GM21619 (cell line): ENCODE measurements at regions not wholly inside any gene's neighbourhood (a gene's known extent, or its start where the extent isn't known, plus 50 kb on each side); places are given as distances from the start of the nearest gene placed in this dataset.
A peak's percentile ranks its signal among the peaks of the same experiment; 100 is the strongest.

ENCODE experiments used
- ATAC-seq: cut with Tn5 transposase; IDR thresholded peaks from one replicate; pipeline ENCODE4 v1.9.1; 2021; ENCODE audit not compliant: unreplicated experiment

DNA sequence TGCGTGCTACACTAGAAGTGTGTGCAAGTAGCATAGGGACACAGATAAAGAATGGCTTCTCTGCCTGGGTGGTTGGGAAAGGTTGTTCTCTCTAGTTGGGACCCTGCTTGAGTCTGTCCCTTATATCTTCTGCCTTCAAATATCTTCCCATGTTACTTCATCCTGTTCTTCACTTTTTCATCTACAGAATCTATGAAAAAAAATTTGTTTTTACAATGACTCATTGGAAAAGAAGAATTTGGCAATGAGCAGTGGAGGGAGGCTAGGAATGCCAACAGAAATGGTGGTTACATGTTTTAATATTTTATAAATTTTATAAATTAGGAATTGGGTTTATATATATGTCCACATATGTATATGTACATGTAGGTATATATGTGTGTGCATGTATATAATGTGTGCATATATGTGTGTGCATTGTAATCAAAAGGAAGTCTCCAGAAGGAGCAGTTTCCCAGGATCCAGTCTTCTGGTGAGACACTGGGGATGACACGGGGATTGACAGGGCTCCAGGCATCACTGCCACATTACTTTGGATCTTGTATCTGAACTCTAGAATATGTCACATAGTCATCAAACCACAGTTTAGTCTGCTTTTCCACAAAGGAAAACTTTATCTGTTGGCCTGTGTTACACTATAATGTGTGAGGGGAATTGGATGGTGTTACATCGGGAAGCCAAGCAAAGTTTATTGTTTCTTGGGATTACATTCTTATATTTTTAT, 75.3 kb upstream of the RIPOR2 start:
- no peak for ATAC-seq

DNA sequence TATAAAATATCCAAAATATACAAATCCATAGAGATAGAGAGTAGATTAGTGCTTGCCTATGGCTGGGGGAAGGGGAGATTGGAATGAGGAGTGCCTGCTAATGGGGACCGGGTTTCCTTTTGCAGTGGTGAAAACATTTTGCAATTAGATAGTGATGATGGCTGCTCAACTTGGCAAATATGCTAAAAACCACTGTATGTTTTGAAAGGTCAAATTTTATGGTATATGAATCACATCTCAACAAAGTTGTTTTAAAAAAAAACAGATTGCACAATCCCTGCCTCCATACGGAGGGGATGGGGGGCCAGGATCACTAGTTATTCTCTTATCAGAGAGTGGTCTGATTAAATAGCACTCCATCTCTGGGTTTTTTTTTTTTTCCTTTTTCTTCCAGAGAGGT, 76.9 kb upstream of the RIPOR2 start:
- no peak for ATAC-seq

DNA sequence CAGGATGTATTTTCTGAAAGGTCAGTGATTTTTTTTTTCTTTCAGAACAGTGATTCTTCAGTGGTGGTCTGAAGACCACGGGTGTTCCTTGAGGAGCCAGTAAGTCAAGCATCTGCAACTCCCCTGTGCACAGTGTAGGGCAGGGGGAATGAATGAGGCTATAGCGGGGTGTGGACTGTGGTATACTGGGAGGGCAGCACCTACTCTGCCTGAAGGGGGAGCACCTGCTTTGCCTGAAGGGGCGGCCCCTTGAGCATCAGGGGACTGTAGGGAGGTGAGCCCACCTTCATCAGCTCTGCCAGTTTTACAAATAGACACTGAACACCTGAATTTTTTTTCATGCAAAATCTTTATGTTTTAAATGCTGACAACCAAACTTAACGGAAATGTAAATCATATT, 77.5 kb upstream of the RIPOR2 start:
- no peak for ATAC-seq

DNA sequence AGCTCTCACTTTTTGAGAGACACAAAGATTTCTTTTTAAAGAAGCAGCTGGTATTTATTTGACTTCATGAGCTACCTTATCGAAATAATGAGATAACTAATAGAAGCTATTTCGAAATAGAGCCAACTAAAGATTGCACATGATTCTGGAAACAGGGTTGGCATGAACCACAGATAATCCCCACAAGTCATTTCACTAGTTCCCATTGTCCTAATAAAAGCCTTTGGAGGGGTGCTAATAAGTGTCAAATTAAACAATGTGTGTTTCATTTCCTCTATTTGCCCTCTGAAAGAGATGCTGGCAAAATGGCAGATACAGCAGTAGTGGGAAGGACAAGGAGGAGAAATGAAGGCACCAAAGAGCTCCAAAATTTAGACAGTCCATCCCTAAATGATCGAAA, 78.6 kb upstream of the RIPOR2 start:
- ATAC-seq: no peak

DNA sequence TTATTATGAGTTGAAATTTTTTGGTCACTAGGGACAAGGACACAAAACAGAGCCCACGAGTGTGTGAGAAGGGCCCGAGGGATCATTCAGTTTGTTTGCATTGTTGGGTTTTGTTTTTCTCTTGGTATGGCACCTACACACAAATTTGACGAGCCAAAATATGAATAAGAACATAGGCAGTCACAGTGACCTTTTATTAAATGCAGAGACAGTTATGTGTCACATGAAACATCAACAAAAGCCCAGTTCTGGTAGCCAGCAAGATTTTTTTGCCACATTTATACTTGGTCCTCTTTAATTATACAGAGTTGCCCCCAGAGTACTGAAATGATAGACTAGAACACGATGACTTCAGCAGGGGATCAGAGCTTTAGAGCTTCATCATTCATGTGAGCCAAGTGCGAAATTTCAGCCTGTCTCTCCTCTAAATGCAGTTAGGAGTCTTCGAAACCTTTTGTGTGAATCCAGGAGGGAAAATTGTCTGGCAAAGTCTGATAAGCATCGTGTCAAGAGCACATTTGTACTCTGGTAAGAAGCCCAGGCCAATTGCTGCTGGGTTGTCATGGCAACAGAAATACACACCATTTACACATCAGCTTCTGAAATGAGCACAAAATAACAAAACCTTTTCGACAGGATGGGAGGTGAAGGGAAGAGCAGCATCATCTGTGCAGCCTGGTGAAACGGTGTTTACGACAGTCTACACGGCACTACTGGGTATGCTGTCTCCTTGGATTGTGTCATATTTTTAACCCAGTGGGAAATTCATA, 79.2 kb upstream of the RIPOR2 start:
- ATAC-seq: no peak

DNA sequence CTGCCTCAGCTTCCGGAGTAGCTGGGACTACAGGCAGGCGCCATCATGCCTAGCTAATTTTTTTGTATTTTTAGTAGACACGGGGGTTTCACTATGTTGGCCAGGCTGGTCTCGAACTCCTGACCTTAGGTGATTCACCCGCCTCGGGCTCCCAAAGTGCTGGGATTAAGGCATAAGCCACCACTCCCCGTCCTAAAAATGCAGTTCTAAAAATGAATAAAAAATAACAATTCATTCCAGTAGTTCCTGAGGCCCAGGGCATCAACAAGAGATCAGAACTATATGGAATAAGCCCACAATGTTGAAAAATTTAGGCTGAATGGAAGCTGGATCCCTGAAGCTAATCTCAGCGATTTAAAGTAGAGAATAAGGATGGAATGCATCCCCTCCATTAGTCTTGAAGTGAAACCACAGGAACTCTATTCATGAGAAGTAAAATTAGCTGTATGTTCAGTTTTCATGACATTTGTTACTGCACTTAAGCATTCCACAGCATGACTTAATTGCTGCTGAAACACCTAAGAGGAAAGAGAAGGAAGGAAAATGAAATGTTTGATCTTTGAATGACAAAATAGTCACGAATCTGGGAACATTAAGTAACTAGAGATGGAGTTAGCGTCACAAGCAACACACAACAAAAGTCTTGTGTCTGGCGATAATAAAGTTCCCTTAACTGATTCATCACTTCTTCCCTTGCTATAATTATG, 80.4 kb upstream of the RIPOR2 start:
- ATAC-seq: no peak

DNA sequence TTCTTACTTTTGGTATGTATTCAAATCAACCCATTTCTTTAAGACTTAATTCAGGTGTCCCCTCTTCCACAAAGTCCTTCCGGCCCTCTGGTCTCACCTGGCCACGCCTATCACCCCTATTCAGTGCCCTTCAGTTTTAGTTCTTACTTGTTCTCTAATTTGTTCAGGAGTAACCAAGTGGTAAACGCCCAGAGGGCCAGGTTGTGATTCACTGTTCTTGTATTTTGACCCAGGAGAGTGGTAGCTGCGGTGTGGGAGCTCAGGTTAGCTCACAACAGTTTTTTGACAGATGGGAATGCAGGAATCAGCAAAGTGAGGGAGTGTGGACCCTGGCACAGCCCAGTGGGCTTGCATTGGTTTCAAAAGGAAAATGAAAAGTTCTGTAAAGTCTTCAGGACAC, 81.7 kb upstream of the RIPOR2 start:
- ATAC-seq: no peak

DNA sequence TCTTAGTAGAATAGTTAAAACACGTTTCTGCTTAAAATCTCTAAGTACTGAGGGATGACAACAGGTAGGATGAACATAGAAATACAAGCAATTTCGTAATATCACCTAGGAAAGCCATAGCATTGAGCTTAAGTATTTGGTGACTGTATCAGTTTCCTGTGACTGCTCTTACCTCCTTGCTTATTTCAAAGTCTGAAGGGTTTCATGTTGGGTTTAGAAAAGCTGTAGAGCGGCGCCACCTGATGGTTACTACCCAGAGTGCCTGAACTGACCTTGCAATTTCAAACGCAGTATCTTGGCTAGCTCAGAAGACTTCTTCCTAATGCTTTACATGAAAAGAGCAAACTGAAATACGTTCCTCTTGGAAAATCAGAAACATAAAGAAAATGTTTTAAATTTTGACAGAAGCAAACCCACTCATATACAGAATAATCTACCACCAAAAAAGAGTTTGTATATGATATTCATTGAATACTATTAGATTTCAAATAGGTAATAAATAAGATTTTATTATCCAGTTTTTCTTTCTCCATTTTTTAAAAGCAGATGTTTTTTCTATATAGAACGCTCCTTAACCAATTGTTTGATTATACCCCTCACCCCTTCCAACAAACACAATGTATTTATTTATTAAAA, 82.3 kb upstream of the RIPOR2 start:
- ATAC-seq: peak; percentile 69

DNA sequence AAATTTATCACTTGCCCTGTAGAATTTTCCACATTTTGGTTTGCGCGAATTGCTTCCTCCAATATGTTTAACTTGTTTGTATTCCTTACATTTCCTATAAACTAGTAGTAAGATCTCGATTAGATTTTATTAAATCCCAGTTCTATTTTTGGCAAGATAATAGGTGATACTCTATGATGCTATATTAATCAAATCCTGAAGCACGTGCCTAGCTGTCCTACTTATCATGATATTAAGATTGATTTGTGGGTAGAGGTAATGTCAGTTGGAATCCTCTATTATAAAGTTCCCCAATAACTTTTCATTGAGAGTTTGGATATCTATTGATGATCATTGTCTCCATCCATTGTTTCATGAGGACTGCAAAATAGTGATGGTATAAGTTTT, 82.8 kb upstream of the RIPOR2 start:
- no peak for ATAC-seq

DNA sequence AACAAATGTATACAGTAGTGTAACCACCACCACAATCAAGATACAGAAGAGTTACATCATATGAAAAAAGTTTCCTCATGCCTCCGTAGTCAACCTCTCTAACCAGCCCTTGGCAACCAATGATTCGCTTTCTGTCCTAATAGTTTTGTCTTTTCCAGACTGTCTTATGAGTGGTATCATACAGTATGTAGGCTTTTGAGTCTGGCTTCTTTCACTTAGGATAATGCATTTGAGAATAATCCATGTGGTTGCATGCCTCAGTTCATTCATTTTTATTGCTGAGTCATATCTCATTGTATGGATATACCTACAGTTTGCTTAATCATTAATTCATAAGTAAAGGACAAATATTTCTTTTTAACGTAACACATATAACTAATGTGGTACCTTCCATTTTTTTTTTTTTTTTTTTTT, 86.4 kb upstream of the RIPOR2 start:
- no peak for ATAC-seq

DNA sequence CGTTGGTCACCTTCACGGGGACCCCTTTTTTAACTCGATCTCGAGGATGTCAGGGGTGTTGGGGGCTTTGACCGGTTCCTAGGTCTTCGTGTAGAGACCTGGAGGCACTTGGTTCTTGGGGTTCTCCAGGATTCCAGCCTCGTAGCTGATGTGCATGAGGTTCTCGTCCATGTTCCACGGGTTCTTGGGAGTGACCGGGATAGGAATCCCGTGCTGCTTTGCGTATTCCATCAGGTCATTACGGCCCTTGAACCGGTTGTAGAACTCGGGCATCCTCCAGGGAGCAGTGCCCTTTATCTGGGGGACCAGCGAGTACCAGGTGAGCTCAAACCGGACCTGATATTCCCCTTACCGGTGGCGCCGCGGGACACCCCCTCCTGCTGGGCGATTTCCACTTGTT, 88.0 kb upstream of the RIPOR2 start:
- no peak for ATAC-seq

DNA sequence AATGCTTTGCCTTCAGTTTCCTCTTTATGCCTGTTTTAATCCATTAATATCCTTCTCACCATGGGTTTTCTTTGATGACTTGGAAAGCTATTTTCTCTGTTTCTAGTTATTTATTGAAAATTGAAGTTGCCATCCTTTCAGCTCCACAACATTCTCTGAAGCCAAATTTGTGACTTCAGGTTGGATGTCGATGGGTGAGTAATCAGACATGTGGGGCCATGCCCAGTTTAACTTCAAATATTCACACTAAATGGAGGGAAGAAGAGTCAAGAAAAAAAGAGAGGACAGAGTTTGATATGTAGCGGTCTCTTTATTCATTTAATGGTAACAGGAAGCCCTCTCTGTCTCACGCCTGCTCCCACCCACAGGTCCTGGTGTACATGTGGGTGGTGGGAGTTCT, 89.1 kb upstream of the RIPOR2 start:
- ATAC-seq: no peak

DNA sequence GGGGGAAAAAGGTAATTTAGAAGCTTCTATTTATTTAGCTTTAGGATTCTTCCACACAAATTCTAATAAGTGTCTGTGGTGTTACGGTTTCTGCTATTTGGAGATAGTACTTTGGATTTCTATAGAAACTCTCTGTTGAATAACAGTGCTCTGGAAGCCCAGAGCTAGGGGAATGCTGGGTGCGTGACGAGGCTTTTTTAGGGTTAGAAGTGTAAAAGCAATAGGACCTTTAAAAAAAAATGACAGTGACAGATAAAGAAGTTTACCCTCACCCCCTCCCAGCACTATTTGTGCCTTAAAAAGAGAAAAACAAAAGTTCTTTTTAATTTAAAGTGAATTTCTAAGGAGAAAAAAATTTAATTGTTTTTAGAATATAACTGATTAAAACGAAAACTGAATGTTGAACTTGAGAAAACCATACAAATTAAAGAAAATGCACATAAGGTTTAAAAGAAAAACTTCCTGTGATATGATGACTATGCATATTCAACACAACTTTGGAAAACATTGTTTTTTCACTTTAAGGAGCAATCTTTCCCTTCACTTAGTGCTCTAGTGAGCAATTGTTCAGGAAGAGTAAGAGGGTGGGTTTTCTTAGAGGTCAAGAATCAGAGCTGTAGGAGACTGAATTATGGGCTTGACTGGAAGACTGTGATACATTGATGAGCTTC, 89.6 kb upstream of the RIPOR2 start:
- ATAC-seq: no peak

DNA sequence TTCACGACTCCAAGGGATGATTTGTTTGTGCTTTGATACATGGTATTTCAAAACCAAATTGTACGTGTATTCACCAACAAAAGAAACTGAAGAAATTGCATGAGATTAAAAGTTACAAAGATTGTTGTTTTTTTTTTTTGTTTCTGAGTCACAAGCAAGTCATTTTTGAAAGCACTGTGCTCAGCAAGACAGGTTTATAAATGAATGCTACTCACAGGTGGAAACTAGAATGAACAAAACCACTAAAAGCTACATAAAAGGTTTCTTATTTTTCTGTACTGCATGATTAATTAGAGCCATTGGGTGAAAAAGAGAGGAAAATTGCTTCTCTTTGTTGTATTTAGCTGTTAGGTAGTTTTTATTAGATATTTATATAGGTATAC, 90.2 kb upstream of the RIPOR2 start:
- no peak for ATAC-seq

DNA sequence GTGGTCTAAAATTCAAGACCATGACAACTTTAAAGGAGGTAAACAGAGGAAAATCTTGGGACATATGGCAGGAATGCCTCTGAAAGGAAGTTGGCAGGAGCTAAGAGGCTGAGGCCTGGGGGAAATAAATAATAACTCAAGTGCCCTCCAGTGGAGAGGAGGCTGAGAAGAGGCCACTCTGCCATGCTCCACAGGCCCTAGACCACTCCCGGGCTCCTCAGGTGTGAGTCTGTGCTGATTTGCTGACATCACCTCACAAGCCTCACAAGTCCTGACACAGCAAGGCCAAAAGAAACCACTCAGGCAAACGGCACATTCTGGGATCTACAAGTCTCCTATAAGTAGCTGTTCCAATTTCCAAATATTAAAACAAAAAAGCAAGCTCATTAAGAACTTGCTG, 91.0 kb upstream of the RIPOR2 start:
- ATAC-seq: no peak

DNA sequence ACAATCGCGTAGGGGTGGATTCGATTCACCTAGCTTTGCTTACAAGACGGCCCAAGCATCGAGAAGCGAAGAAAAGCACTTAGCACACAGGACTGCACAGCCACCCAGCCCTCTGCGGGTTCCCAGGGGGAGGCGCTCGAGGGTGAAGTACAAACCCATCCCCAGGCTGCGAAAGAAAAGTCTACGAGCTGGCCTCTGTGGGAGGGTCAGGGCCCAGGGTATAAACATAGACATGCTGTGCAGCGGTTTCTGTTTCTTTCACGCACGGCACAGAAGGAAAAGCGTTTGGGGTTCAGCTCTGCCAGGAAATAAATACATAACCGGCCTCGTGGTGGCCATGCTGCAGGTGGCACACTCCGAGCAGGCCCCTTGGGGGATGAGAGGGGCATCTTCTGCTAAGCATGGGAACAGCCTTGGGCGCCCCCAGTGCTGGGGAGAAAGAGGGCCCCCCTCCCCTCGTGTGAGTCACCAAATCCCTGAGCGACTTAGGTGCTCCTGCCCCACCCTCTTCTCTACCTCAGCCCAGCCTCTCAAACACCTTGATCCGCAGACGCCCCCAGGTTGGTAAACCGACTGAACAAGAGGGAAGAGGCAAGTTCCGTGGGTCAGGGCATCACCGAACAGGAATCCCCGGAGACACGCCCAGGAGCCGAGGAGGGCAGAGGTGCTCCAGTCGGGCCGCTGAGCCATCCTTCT, 91.6 kb upstream of the RIPOR2 start:
- peak; percentile 99 for ATAC-seq

DNA sequence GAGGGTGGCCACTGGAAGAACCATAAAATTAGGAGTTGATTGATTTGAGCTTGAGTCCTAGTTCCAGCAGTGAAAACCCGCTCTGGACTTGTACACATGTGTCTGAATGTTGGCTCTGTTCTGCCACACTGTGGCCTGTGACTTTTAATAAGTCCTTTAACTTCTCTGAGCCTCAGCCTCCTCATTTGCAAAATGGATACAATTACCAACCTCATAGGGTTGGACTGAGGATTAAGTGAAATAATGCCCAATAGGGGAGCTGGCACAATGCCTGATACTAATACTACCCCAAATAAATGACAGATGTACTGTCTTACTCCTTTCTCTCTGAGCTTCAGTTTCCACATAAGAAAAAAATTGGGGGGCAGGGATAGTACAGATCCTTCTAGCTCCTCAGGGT, 92.6 kb upstream of the RIPOR2 start:
- ATAC-seq: no peak

DNA sequence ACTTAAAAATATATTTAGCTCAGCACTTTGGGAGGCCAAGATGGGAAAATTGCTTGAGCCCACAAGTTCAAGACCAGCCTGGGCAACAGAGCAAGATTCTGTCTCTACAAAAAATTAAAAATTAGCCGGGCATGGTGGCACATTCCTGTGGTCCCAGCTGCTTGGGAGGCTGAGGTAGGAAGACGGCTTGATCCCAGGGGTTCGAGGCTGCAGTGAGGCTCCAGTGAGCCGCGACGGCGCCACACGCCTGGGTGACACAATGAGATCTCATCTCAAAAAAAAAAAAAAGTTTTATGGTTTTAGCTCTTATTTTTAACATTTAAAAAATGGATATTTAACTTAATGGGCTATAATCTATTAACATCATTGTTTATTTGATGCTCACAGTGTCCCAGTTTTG, 97.2 kb upstream of the RIPOR2 start:
- no peak for ATAC-seq

DNA sequence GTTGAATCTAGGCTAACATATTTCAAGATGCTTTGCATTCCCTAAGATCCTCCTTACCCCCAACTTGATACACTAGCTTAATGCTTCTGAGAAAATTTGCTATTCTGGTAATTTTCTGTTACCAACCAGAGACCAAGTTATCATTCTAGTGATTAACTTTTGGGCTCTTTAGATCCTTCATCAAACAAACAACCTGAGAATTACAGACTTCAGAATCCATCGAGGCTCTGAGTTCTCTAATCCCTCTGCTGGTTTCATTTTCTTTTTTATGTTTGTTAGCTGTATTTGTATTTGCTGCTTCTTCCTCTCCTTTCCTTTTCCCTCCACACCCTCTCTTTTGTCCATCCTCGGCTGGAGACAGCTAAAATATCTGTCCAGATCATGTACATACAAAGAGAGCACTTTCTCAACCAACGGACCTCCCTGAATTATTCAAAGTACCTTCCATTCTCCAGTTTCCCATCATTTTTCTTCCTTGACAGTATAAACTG, 98.7 kb upstream of the RIPOR2 start:
- no peak for ATAC-seq

DNA sequence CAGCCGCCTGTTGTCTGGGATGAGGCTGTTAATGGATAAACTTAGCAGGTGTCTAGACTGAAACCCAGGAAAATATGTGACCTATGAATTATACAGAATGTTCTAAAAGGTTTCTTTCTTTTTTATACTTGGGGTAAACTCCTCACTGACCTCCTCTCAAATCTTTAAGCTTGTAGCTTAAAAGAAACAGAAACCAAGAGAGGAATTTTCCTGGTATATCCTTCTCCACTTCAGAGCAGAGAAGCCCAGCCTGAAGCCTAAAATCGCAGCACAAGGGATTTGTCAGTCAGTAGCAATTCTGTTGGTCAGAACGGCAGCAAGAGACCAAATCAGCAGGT, 99.4 kb upstream of the RIPOR2 start:
- peak; percentile 45 for ATAC-seq
